DND-41 (cell line): ENCODE measurements at regions not wholly inside any gene's neighbourhood (a gene's known extent, or its start where the extent isn't known, plus 50 kb on each side); places are given as distances from the start of the nearest gene placed in this dataset.

Experiments
- EZH2 ChIP-seq: IDR thresholded peaks from 3 replicates; pipeline ENCODE4 v1.6.1; 2012; ENCODE audit warnings: borderline replicate concordance, low read depth, mild to moderate bottlenecking, moderate library complexity, low read length, inconsistent platforms; ENCODE audit not compliant: severe bottlenecking
- TF ChIP-seq, protein P1 (sequence below): IDR thresholded peaks from 2 replicates; pipeline ENCODE4 v1.5.1; 2012; ENCODE audit warnings: borderline replicate concordance, low read length, moderate library complexity, mild to moderate bottlenecking; ENCODE audit not compliant: poor library complexity, severe bottlenecking; ENCODE audit errors: extremely low read depth

DNA sequence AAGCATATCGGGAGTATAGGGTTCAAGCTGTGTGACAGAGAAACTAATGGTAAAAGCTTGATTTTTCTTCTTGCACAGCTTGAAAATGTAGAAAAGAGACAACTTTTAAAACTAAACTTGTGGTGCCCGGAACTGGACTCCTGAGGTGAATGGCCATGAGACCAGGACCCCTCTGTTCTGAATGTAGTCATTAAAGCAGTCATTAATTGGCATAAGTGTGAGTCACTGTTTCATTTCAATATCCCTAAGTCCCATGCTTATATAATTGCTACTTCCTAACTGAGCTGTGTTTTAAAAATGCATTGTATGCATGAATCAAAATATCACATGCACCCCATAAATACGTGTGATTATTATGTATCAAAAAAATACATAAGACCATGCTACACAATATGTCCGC, 463.1 kb upstream of the DYNLRB2 start:
- TF ChIP-seq, protein P1, sequence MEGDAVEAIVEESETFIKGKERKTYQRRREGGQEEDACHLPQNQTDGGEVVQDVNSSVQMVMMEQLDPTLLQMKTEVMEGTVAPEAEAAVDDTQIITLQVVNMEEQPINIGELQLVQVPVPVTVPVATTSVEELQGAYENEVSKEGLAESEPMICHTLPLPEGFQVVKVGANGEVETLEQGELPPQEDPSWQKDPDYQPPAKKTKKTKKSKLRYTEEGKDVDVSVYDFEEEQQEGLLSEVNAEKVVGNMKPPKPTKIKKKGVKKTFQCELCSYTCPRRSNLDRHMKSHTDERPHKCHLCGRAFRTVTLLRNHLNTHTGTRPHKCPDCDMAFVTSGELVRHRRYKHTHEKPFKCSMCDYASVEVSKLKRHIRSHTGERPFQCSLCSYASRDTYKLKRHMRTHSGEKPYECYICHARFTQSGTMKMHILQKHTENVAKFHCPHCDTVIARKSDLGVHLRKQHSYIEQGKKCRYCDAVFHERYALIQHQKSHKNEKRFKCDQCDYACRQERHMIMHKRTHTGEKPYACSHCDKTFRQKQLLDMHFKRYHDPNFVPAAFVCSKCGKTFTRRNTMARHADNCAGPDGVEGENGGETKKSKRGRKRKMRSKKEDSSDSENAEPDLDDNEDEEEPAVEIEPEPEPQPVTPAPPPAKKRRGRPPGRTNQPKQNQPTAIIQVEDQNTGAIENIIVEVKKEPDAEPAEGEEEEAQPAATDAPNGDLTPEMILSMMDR, result no peak
- no peak for TF ChIP-seq EZH2
